Natural killer cell (primary cell): ENCODE measurements at regions not wholly inside any gene's neighbourhood (a gene's known extent, or its start where the extent isn't known, plus 50 kb on each side); places are given as distances from the start of the nearest gene placed in this dataset.

Source experiments
- ATAC-seq, 3 donors: fragments of 150-1000 bp in 2 of 3; fragments of 200-7000 bp in 1 of 3; cut with Tn5 transposase; 1 replicate in 1 of 3; 2 replicates in 2 of 3; pipeline ENCODE4 v1.10.0; 2021; ENCODE audit warnings: mild to moderate bottlenecking in 2 of 3, moderate library complexity in 2 of 3
- DNase-seq, 2 donors: peaks; one replicate each; pipeline versions ENCODE4 v3.0.0 to v3.0.0-alpha.2; 2013 to 2021; ENCODE audit warnings: mixed read lengths in 1 of 2
- H3K27ac ChIP-seq: one replicate; pipeline ENCODE4 v1.5.1; 2013; ENCODE audit warnings: mild to moderate bottlenecking, low read length
- H3K27me3 ChIP-seq: one replicate; pipeline ENCODE4 v1.6.1; 2013; ENCODE audit warnings: low read length; ENCODE audit not compliant: control insufficient read depth, insufficient read depth
- H3K36me3 ChIP-seq: one replicate; pipeline ENCODE4 v1.6.1; 2013; ENCODE audit warnings: low read length; ENCODE audit not compliant: control insufficient read depth, insufficient read depth
- H3K4me1 ChIP-seq: one replicate; pipeline ENCODE4 v1.6.1; 2013; ENCODE audit warnings: low read length; ENCODE audit not compliant: control insufficient read depth, insufficient read depth
- H3K4me3 ChIP-seq: one replicate; pipeline ENCODE4 v1.5.1; 2013; ENCODE audit warnings: low read length
- H3K9me3 ChIP-seq: one replicate; pipeline ENCODE4 v1.6.1; 2013; ENCODE audit warnings: low read length; ENCODE audit not compliant: control insufficient read depth, insufficient read depth
- H3K27ac Mint-ChIP-seq, 2 donors: one replicate each; pipeline ENCODE4 v1.8.0; 2022; ENCODE audit warnings: mild to moderate bottlenecking in 2 of 2, mixed read lengths in 2 of 2, moderate library complexity in 1 of 2
- H3K27me3 Mint-ChIP-seq, 2 donors: one replicate each; pipeline ENCODE4 v1.8.0; 2022; ENCODE audit warnings: low read depth in 2 of 2, mixed read lengths in 2 of 2
- H3K36me3 Mint-ChIP-seq: one replicate; pipeline ENCODE4 v1.8.0; 2022; ENCODE audit warnings: mixed read lengths
- H3K4me1 Mint-ChIP-seq, 2 donors: one replicate each; pipeline ENCODE4 v1.8.0; 2022; ENCODE audit warnings: mixed read lengths in 2 of 2
- H3K4me3 Mint-ChIP-seq: one replicate; pipeline ENCODE4 v1.8.0; 2022; ENCODE audit warnings: mild to moderate bottlenecking, moderate library complexity, mixed read lengths
- H3K9me3 Mint-ChIP-seq, 2 donors: one replicate each; pipeline ENCODE4 v1.8.0; 2022; ENCODE audit warnings: mixed read lengths in 2 of 2
- WGBS: methylation state at CpG from one replicate; pipeline ENCODE4 v1.1.7; 2013; ENCODE audit warnings: missing lambda C conversion rate; ENCODE audit not compliant: insufficient coverage; 5-methylcytosine and 5-hydroxymethylcytosine counted together
- intact Hi-C: fragments of 100-400 bp; cut with micrococcal nuclease; formaldehyde crosslinking; loops from one replicate; pipeline ENCODE4 v1.14.2; 2022
- TF ChIP-seq, protein P1 (sequence below): fragments of 200-600 bp; IDR thresholded peaks from one replicate; pipeline ENCODE4 v1.8.0; 2022; ENCODE audit warnings: antibody characterized with exemption

DNA sequence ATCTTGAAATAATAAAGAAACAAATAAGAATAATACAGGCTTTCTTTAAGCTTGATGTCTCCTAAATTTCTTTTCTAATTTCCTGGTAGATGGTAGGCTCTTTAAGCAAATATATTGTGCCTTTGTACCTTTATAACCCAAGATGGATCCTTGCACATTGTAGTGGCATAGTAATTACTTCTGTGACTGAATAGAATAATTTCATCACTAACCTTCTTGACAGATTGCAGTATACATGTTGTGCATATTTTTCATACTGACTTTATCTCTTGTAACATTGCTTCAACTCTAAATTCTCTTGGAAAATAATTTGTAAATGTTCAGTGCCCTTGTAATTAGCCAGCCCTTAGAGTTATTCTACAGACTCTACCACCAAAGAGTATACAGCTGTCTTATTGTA is 1433.8 kb upstream of the GBE1 start:
- DNase-seq = no peak
- no peaks in the 10 kb centered on the region for H3K9me3 ChIP-seq
- no peaks in the 10 kb centered on the region for H3K27me3 Mint-ChIP-seq
- H3K4me1 Mint-ChIP-seq = no peaks in the 10 kb centered on the region
- ATAC-seq = no peak
- no peaks in the 10 kb centered on the region for H3K27me3 ChIP-seq
- H3K9me3 Mint-ChIP-seq = peaks cover 14 to 15% of the 10 kb centered on the region in 2 donors
- TF ChIP-seq, protein P1, sequence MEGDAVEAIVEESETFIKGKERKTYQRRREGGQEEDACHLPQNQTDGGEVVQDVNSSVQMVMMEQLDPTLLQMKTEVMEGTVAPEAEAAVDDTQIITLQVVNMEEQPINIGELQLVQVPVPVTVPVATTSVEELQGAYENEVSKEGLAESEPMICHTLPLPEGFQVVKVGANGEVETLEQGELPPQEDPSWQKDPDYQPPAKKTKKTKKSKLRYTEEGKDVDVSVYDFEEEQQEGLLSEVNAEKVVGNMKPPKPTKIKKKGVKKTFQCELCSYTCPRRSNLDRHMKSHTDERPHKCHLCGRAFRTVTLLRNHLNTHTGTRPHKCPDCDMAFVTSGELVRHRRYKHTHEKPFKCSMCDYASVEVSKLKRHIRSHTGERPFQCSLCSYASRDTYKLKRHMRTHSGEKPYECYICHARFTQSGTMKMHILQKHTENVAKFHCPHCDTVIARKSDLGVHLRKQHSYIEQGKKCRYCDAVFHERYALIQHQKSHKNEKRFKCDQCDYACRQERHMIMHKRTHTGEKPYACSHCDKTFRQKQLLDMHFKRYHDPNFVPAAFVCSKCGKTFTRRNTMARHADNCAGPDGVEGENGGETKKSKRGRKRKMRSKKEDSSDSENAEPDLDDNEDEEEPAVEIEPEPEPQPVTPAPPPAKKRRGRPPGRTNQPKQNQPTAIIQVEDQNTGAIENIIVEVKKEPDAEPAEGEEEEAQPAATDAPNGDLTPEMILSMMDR = no peak
- H3K4me3 Mint-ChIP-seq = no peak overlapping the region
- H3K27ac ChIP-seq = no peak overlapping the region
- peaks cover 7% of the 10 kb centered on the region for H3K36me3 Mint-ChIP-seq
- H3K4me1 ChIP-seq = no peaks in the 10 kb centered on the region
- H3K36me3 ChIP-seq = no peaks in the 10 kb centered on the region
- intact Hi-C loops = no loop called here
- no peak overlapping the region for H3K27ac Mint-ChIP-seq
- no peak overlapping the region for H3K4me3 ChIP-seq

DNA sequence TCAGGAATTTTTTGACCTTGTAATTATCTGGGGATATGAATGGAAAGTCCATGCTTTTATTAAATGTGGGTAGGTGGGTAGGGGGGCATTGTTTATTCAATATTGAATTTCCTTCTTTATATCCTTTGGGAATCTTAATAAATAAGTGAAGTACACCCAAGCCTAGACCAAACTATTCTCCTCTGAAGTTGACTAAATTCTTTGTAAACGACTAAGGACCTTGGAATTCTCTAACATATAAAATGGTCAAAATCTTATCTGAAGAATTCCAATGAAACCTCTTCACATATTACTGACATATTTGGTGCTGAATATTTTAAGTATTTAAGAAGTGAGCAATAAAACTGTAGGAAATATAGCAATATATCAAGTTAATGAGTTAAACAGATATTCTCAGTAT is 1432.1 kb upstream of the GBE1 start:
- peaks cover 7% of the 10 kb centered on the region for H3K36me3 Mint-ChIP-seq
- no peaks in the 10 kb centered on the region for H3K27me3 Mint-ChIP-seq
- WGBS = no CpG with 5 or more reads among the region's 1 CpG
- Histone ChIP-seq H3K9me3 (no peaks in the 10 kb centered on the region), H3K27me3 (no peaks in the 10 kb centered on the region), H3K36me3 (no peaks in the 10 kb centered on the region), H3K4me3 (no peak overlapping the region), H3K4me1 (no peaks in the 10 kb centered on the region), H3K27ac (no peak overlapping the region)
- no peaks in the 10 kb centered on the region for H3K4me1 Mint-ChIP-seq
- peaks cover 12% of the 10 kb centered on the region in 2 donors for H3K9me3 Mint-ChIP-seq
- DNase-seq (no peak), ATAC-seq (no peak)
- TF ChIP-seq, protein P1 = no peak
- intact Hi-C loops = no loop called here
- H3K27ac Mint-ChIP-seq = no peak overlapping the region
- H3K4me3 Mint-ChIP-seq = no peak overlapping the region

DNA sequence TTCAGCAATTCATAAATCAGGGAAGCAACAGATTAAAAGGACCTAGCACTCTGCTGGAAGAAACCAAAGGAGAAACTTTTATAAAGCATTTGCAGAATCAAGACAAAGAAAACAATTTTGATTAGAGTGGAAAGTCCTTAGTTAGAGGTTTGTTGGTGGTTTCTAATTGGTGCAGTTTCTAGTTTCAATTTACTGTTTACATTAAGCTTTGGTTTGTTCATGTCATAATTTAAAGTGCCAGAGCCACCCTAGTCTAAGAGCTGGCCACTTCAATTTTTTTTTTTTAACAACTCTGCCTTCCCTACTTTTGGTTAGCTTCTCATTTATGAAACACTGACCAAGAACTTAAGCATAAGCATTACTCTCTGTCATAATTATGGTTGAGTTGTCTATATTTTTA is 1428.2 kb upstream of the GBE1 start:
- Histone ChIP-seq H3K27me3 (no peaks in the 10 kb centered on the region), H3K27ac (no peak overlapping the region), H3K4me3 (no peak overlapping the region), H3K4me1 (no peaks in the 10 kb centered on the region), H3K36me3 (no peaks in the 10 kb centered on the region), H3K9me3 (no peaks in the 10 kb centered on the region)
- TF ChIP-seq, protein P1 = no peak
- Mint-ChIP-seq H3K4me1 (no peaks in the 10 kb centered on the region), H3K9me3 (peaks cover 9 to 10% of the 10 kb centered on the region in 2 donors), H3K4me3 (no peak overlapping the region), H3K27me3 (no peaks in the 10 kb centered on the region), H3K27ac (no peak overlapping the region), H3K36me3 (peaks cover 7% of the 10 kb centered on the region)
- ATAC-seq = no peak
- DNase-seq = no peak
- intact Hi-C loops = no loop called here

DNA sequence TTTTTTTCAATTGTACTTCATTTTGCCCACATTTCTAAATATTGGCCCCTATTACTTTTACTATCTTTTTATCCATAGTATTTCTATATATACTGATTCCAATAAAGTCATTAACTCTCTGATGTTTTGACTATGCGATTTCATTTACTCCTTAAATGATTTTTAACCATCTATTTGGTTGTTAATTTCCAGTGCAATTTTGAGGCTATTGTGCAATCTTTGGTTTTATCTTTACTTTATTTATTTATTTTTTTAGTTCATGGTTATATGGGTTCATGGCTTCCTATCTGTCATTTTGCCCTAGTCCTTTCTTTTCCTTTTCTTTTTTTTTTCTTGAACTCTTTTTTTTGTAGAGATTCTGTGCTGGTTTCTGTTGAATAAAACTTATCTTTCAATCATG is 1408.0 kb upstream of the GBE1 start:
- no peak for DNase-seq
- Histone ChIP-seq H3K27me3 (no peaks in the 10 kb centered on the region), H3K4me3 (no peak overlapping the region), H3K27ac (no peak overlapping the region), H3K36me3 (no peaks in the 10 kb centered on the region), H3K4me1 (no peaks in the 10 kb centered on the region), H3K9me3 (no peaks in the 10 kb centered on the region)
- Mint-ChIP-seq H3K27ac (no peak overlapping the region), H3K4me1 (no peaks in the 10 kb centered on the region), H3K4me3 (no peak overlapping the region), H3K9me3 (peaks cover 0 to 10% of the 10 kb centered on the region in 2 donors), H3K27me3 (no peaks in the 10 kb centered on the region), H3K36me3 (no peaks in the 10 kb centered on the region)
- ATAC-seq = no peak
- intact Hi-C loops = no loop called here
- TF ChIP-seq, protein P1 = no peak
- WGBS = no CpG with 5 or more reads among the region's 1 CpG
